HG02970 (cell line): ENCODE measurements at regions not wholly inside any gene's neighbourhood (a gene's known extent, or its start where the extent isn't known, plus 50 kb on each side); places are given as distances from the start of the nearest gene placed in this dataset.
"Not testable (repeated sequence)": the region's sequence is repeated elsewhere in the genome, so short reads cannot be mapped to it uniquely, and the experiment has no call there.

ENCODE experiments used
- ATAC-seq: cut with Tn5 transposase; IDR thresholded peaks from one replicate; pipeline ENCODE4 v1.9.1; 2021; ENCODE audit warnings: mild to moderate bottlenecking, moderate library complexity, moderate number of reproducible peaks; ENCODE audit not compliant: unreplicated experiment, low FRiP score

- ATAC-seq = no peak
Measured at GRCh38 chr13:64239372-64239771, 2823.7 kb upstream of the PCDH20 start.

GRCh38 chr13:64234255-64234654 lies 2818.6 kb upstream of the PCDH20 start:
- no peak for ATAC-seq

GRCh38 chr13:64223016-64223415 lies 2807.4 kb upstream of the PCDH20 start:
- ATAC-seq = no peak

- no peak for ATAC-seq
Measured at GRCh38 chr13:64206430-64207225, 2791.0 kb upstream of the PCDH20 start.

- ATAC-seq = no peak
Measured at GRCh38 chr13:64202517-64202916, 2786.9 kb upstream of the PCDH20 start.

GRCh38 chr13:64197232-64197631 lies 2781.6 kb upstream of the PCDH20 start:
- no peak for ATAC-seq

GRCh38 chr13:64186503-64187250 lies 2771.0 kb upstream of the PCDH20 start:
- no peak for ATAC-seq

- no peak for ATAC-seq
Measured at GRCh38 chr13:64186071-64186470, 2770.4 kb upstream of the PCDH20 start.

- ATAC-seq = no peak
Measured at GRCh38 chr13:64180756-64181155, 2765.1 kb upstream of the PCDH20 start.

- ATAC-seq = no peak
Measured at GRCh38 chr13:64165826-64166225, 2750.2 kb upstream of the PCDH20 start.

- ATAC-seq = no peak
Measured at GRCh38 chr13:64164435-64164834, 2748.8 kb upstream of the PCDH20 start.

- no peak for ATAC-seq
Measured at GRCh38 chr13:64160479-64160878, 2744.8 kb upstream of the PCDH20 start.

- ATAC-seq = no peak
Measured at GRCh38 chr13:64158908-64159307, 2743.3 kb upstream of the PCDH20 start.

- no peak for ATAC-seq
Measured at GRCh38 chr13:64154514-64154913, 2738.9 kb upstream of the PCDH20 start.

- no peak for ATAC-seq
Measured at GRCh38 chr13:64130600-64130999, 2715.0 kb upstream of the PCDH20 start.

- ATAC-seq = no peak
Measured at GRCh38 chr13:64130171-64130570, 2714.5 kb upstream of the PCDH20 start.

GRCh38 chr13:64127856-64128255 lies 2712.2 kb upstream of the PCDH20 start:
- no peak for ATAC-seq

GRCh38 chr13:64127192-64127591 lies 2711.5 kb upstream of the PCDH20 start:
- ATAC-seq = no peak

GRCh38 chr13:64121023-64121709 lies 2705.5 kb upstream of the PCDH20 start:
- ATAC-seq = not testable (repeated sequence)

- ATAC-seq = no peak
Measured at GRCh38 chr13:64099994-64100393, 2684.3 kb upstream of the PCDH20 start.

GRCh38 chr13:64090311-64090710 lies 2674.7 kb upstream of the PCDH20 start:
- no peak for ATAC-seq
